GM12873 (cell line): ENCODE measurements at regions not wholly inside any gene's neighbourhood (a gene's known extent, or its start where the extent isn't known, plus 50 kb on each side); places are given as distances from the start of the nearest gene placed in this dataset.

Source experiments
- CTCF ChIP-seq: IDR thresholded peaks from 2 replicates; pipeline ENCODE4 v1.5.1; 2012; ENCODE audit warnings: low read depth, mild to moderate bottlenecking, moderate library complexity, low read length, control low read depth; ENCODE audit not compliant: insufficient read depth; ENCODE audit errors: missing control alignments

DNA sequence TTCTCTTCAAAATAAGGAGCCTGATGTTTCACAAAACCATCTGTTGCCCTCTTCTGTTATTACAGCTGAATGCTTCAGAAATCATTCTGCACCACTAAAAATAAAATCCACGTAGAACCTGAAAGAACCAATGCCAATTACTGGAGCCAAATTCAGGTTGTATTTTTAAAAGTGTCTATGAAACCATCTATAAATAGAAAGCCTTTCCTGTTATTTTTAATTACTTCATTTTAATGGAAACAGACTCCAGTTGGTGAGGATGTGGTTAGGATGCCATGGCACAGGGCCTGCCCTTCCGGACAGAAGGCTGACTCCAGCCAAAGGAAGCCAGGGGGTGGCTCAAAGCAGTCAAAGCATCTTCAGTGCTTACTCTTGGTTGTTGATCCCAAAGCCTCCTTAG lies 119.8 kb downstream of the TENT4A start:
- no peak for TF ChIP-seq CTCF

DNA sequence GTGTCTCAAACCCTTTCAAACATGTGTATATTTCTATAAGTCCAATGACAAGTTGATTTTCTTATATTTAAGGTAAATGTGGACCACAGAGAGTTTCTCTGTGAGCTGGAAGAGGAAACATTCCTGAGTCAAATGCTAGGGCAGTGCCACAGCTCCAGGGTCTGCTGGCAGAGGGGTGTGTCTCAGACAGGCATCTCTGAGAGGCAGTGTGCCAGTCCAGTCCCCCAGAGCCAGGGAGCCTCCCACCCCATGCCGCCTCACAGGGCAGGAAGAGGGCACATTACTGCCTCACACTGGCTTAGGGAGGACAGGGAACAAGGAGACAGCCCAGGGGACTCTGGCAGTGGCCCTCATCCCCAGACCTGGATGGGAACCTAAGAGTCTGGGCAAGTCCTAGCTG lies 120.2 kb downstream of the TENT4A start:
- TF ChIP-seq CTCF, result no peak

DNA sequence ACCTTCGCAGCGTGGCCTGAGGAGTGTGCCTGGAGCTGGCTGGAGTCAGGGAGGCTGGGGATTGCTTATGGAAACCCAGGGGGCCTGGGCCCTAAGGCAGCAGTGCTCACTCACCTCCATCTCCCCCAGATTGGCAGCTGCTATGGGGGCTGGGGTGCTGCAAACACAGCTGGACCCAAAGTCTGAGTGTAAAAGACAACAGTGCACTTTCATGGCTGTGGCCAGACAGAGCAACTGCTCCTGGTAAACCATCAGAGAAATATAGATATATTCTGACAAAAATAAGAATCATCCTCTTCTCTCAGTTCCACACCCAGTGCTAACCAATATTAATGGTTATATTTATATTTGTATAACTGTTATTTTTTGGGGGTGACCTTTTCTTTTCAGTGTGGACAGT lies 123.9 kb downstream of the TENT4A start:
- no peak for TF ChIP-seq CTCF

DNA sequence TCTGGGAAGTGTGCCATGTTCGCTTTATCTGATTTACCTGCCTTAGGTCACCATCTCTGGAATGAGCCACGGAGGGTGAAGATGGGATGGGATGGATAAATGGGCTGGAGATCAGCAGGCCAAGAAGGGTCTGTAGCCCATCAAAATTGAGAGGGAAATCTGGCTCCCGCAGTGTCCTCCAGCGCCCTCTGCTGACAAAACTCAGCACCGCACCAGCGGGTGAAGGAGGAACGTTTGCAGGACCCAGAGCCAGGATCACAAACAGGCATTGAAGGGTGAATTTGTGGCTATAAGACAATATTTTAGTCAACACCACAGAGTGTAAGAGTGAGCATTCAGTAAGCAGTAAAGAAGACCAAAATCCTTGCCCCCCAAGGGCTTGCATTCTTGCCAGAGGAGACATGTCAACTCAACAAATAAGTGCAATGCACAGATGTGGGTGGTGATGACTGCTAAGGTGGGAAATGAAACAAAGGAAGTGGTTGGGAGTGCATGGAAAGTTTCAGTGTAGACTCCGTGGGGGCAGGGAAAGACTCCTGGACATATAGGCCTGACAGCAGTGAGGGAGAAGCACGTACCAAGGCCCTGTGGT lies 124.4 kb downstream of the TENT4A start:
- TF ChIP-seq CTCF, result peak; percentile 89

- TF ChIP-seq CTCF, result no peak
Observed at GRCh38 chr5:6838736-6839135, 125.5 kb downstream of the TENT4A start.

- TF ChIP-seq CTCF, result no peak
Observed at GRCh38 chr5:6840136-6840793, 127.0 kb downstream of the TENT4A start.

DNA sequence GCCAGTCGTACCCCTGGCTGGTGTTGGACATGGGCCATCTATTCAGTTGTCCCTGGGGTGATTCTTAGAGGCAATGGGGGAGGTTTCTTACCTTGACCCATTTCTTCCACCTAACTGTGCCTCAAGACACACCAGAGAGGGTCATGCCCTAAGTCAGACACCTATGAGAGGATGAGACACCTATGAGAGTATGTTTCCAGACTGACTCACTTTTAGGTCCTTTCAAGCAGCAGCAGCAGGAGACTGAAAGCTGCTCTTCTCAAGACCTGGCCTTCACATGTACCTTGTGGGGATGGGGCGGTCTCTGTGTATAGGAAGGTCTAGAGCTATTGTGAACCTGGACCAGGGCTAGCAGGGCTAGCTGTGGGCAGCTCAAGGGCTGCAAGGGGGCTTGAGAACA lies 130.1 kb downstream of the TENT4A start:
- no peak for TF ChIP-seq CTCF
